ENCODE measurements at regions not wholly inside any gene's neighbourhood (a gene's known extent, or its start where the extent isn't known, plus 50 kb on each side); places are given as distances from the start of the nearest gene placed in this dataset.

DNA sequence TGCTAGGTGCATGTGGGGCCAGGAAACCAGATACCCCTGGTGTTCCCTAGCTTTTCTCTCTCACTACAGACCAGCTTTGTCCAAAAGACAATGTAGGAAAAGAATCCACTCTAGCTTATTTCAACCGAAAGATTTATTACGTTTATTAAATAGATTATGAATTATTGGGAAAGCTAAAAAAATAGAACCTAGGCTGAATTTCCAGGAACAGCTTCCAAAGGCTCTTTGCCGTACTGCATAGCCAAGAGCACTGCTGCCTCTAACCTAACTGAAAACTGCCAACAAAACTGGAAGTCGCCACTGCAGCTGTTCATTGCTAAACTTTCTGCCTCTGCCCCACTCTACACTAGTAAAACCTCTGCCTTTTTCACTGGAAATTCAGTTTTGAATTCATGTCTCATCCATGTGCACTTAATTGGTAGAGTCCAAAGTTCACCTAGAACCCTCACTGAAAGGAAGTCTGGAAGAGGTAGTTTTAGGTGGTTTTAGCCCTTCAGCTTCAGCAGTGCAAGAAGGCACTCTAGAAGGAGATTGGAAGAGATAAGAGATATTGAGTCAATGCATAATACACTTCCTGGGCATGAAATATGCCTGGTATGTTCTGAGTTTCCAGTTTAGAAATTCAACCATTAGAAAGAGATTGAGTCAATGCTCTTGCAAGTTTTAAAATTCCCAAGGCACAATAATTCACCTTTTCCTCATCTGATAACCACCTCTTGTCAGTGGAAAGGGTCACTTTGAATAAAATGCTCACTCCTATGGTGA, 927.9 kb downstream of the MAT2B start:
- Histone ChIP-seq H3K4me1 (ENCODE audit: insufficient read depth, low read length, severe bottlenecking) (no peaks in the 10 kb centered on the region), H3K9me3 (ENCODE audit: low read length) (no peaks in the 10 kb centered on the region), H3K4me2 (ENCODE audit: low read length) (no peak overlapping the region), H3K9me2 (ENCODE audit: low read depth, low read length) (no peaks in the 10 kb centered on the region), H3K36me3 (ENCODE audit: insufficient read depth, low read length) (no peaks in the 10 kb centered on the region), H3K4me3 (ENCODE audit: low read depth, low read length, poor library complexity, severe bottlenecking) (no peak overlapping the region), H2AFZ (ENCODE audit: low read length) (no peak overlapping the region), H3K27ac (ENCODE audit: low read depth, low read length, poor library complexity, severe bottlenecking) (no peak overlapping the region), H3F3A (ENCODE audit: insufficient read depth, low read length) (no peaks in the 10 kb centered on the region), H4K20me1 (ENCODE audit: insufficient read depth, low read length) (no peaks in the 10 kb centered on the region), H3K27me3 (ENCODE audit: insufficient read depth, low read length) (no peaks in the 10 kb centered on the region), H3K9ac (ENCODE audit: low read length) (no peak overlapping the region), H3K79me2 (ENCODE audit: insufficient read depth, low read length) (no peaks in the 10 kb centered on the region)
- no peak for TF ChIP-seq EZH2 (IDR thresholded peaks at IDR 0.05; ENCODE audit: borderline replicate concordance, low read length)
- TF ChIP-seq, protein P1, sequence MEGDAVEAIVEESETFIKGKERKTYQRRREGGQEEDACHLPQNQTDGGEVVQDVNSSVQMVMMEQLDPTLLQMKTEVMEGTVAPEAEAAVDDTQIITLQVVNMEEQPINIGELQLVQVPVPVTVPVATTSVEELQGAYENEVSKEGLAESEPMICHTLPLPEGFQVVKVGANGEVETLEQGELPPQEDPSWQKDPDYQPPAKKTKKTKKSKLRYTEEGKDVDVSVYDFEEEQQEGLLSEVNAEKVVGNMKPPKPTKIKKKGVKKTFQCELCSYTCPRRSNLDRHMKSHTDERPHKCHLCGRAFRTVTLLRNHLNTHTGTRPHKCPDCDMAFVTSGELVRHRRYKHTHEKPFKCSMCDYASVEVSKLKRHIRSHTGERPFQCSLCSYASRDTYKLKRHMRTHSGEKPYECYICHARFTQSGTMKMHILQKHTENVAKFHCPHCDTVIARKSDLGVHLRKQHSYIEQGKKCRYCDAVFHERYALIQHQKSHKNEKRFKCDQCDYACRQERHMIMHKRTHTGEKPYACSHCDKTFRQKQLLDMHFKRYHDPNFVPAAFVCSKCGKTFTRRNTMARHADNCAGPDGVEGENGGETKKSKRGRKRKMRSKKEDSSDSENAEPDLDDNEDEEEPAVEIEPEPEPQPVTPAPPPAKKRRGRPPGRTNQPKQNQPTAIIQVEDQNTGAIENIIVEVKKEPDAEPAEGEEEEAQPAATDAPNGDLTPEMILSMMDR (IDR thresholded peaks at IDR 0.05; ENCODE audit: low read length): no peak

DNA sequence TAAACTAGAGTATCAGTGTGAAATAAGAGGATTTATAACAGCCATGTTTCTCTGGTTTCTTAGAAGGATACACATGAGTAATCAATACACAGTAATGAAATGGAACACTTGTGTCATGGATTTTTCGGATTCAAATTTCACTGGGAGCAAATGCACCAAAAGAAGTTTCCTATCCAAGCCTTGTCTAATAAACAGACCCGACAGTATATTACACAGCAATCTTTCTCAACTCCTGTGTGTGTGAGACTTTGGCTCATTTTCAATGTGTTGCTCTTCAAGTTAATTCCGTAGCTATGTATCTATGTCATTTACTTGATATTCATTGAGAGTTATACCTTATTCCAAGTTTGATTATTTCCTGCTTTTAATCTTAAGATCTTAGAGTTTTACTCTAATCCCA, 930.2 kb downstream of the MAT2B start:
- no peaks in the 10 kb centered on the region for H3K79me2 ChIP-seq (ENCODE audit: insufficient read depth, low read length)
- H3K27me3 ChIP-seq (ENCODE audit: insufficient read depth, low read length): no peaks in the 10 kb centered on the region
- no peak overlapping the region for H3K9ac ChIP-seq (ENCODE audit: low read length)
- no peaks in the 10 kb centered on the region for H3F3A ChIP-seq (ENCODE audit: insufficient read depth, low read length)
- TF ChIP-seq, protein P1 (IDR thresholded peaks at IDR 0.05; ENCODE audit: low read length): no peak
- TF ChIP-seq EZH2 (IDR thresholded peaks at IDR 0.05; ENCODE audit: borderline replicate concordance, low read length): no peak
- H3K27ac ChIP-seq (ENCODE audit: low read depth, low read length, poor library complexity, severe bottlenecking): no peak overlapping the region
- H3K36me3 ChIP-seq (ENCODE audit: insufficient read depth, low read length): no peaks in the 10 kb centered on the region
- no peaks in the 10 kb centered on the region for H3K9me3 ChIP-seq (ENCODE audit: low read length)
- no peaks in the 10 kb centered on the region for H3K4me1 ChIP-seq (ENCODE audit: insufficient read depth, low read length, severe bottlenecking)
- no peak overlapping the region for H2AFZ ChIP-seq (ENCODE audit: low read length)
- H4K20me1 ChIP-seq (ENCODE audit: insufficient read depth, low read length): no peaks in the 10 kb centered on the region
- H3K4me2 ChIP-seq (ENCODE audit: low read length): no peak overlapping the region
- H3K9me2 ChIP-seq (ENCODE audit: low read depth, low read length): no peaks in the 10 kb centered on the region
- H3K4me3 ChIP-seq (ENCODE audit: low read depth, low read length, poor library complexity, severe bottlenecking): no peak overlapping the region

DNA sequence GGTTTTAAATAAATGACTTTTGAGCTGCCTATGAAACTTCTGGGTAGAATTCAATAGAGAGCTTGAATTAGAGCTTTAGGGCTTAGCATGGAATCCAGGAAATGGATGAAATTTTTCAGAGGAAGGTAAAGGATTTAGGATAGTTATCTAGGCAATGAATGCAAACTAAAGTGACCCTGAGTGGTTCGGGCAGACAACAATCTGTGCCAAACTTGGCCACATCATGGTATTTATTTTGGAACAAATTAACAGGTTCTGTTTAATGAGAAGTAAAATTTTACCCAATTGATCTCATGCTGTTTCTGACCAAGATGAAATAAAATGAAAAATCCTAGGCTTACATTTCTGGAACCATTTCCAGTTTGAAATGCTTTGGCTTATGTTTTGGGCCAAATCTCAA, 934.4 kb downstream of the MAT2B start:
- Histone ChIP-seq H3K79me2 (ENCODE audit: insufficient read depth, low read length) (no peaks in the 10 kb centered on the region), H3K9ac (ENCODE audit: low read length) (no peak overlapping the region), H3K9me3 (ENCODE audit: low read length) (no peaks in the 10 kb centered on the region), H3K4me2 (ENCODE audit: low read length) (no peak overlapping the region), H3F3A (ENCODE audit: insufficient read depth, low read length) (no peaks in the 10 kb centered on the region), H3K27me3 (ENCODE audit: insufficient read depth, low read length) (no peaks in the 10 kb centered on the region), H3K4me1 (ENCODE audit: insufficient read depth, low read length, severe bottlenecking) (no peaks in the 10 kb centered on the region), H3K9me2 (ENCODE audit: low read depth, low read length) (no peaks in the 10 kb centered on the region), H3K27ac (ENCODE audit: low read depth, low read length, poor library complexity, severe bottlenecking) (no peak overlapping the region), H3K36me3 (ENCODE audit: insufficient read depth, low read length) (no peaks in the 10 kb centered on the region), H4K20me1 (ENCODE audit: insufficient read depth, low read length) (no peaks in the 10 kb centered on the region), H2AFZ (ENCODE audit: low read length) (no peak overlapping the region), H3K4me3 (ENCODE audit: low read depth, low read length, poor library complexity, severe bottlenecking) (no peak overlapping the region)
- TF ChIP-seq EZH2 (IDR thresholded peaks at IDR 0.05; ENCODE audit: borderline replicate concordance, low read length): no peak
- TF ChIP-seq, protein P1 (IDR thresholded peaks at IDR 0.05; ENCODE audit: low read length): no peak
